ENCODE measurements at regions not wholly inside any gene's neighbourhood (a gene's known extent, or its start where the extent isn't known, plus 50 kb on each side); places are given as distances from the start of the nearest gene placed in this dataset.

DNA sequence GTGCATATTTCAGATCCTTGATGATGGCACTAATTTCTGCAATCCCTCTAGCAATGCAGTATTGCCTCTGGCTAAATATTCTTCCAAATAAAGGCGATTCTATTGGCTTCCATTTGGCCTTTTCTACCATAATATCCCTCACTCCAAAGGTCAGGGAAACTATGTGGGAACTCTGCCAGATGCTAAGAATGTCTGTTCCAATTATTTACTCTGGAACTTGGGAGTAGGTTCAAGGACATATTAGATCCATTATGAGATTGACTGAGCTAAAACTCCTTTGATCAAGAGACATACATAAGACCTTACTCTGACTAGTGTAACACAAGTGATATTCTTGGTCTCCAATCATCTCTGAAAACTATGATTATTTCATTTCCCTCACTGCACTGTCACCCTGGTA lies 674.5 kb upstream of the NECTIN3 start:
- Histone ChIP-seq H3K9ac (ENCODE audit: insufficient read length) (no peak overlapping the region), H3K9me3 (ENCODE audit: low read depth, low read length) (no peaks in the 10 kb centered on the region), H3K4me3 (no peak overlapping the region), H3K36me3 (ENCODE audit: insufficient read depth, low read length) (no peaks in the 10 kb centered on the region), H3K27ac (no peak overlapping the region)
- DNase-seq (ENCODE audit: low read depth, low spot score): no peak
- no peak for TF ChIP-seq EZH2 (IDR thresholded peaks at IDR 0.05)
- no peak for TF ChIP-seq POLR2AphosphoS5 (IDR thresholded peaks at IDR 0.05; ENCODE audit: borderline replicate concordance, low read depth, low read length)
- TF ChIP-seq FOXP2 (optimal IDR thresholded peaks at IDR 0.05; ENCODE audit: control extremely low read depth, extremely low read length, insufficient read depth): no peak

DNA sequence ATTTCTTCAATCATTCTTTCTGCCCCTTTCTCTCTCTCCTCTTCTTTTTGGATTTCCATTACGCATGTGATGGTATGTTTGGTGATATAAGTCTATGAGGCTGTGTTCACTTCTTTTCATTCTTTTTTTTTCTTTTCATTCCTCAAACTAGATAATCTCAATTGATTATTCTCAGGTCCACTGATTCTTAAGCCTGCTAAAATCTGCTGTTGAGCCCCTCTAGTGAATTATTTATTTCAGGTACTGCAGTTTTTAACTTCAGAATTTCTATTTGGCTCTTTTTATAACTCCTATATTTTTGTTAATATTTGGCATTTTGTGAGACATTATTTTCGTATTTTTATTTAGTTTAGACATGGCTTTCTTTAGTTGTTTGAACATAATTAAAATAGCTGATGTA lies 671.3 kb upstream of the NECTIN3 start:
- no peak for DNase-seq (ENCODE audit: low read depth, low spot score)
- Histone ChIP-seq H3K27ac (no peak overlapping the region), H3K9me3 (ENCODE audit: low read depth, low read length) (no peaks in the 10 kb centered on the region)

DNA sequence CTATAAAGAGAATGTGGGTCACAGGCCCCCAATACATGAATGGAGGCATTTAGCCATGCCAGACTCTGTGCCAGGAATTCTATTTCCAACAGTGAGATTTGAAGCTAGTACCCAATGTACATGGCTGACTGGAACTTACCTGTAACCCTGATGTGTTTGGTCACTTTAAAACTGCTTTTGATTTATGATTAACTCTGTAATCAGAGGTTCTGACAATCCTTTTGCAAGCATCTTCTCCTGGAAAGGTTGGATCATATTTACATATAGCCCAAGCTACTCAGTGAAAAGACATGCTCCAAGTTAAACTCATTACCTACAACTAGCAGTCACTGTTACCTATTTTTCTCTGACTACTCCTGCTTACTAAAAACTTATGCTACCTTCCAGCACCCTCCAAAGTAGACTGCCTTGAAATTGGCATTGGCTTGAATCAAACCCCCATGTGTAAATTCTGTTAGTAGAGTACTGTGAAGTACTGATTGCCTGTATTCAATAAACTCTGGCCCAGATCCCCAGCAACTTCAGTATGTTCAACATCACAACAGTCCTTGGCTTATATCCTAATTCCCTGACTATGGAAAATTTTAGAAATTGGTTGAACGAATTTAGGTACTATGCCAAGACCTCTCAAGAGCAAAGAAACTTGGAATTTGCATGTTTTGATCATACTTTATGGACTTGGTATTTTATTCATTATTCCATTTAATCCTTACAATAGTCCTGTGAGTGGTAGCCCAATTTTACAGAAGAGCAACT lies 665.6 kb upstream of the NECTIN3 start:
- TF ChIP-seq FOXP2 (optimal IDR thresholded peaks at IDR 0.05; ENCODE audit: control extremely low read depth, extremely low read length, insufficient read depth) (no peak), EZH2 (IDR thresholded peaks at IDR 0.05) (no peak), POLR2AphosphoS5 (IDR thresholded peaks at IDR 0.05; ENCODE audit: borderline replicate concordance, low read depth, low read length) (no peak)

More for the DNA sequence above, 671.3 kb upstream of the NECTIN3 start:
- Histone ChIP-seq H3K36me3 (ENCODE audit: insufficient read depth, low read length) (no peaks in the 10 kb centered on the region), H3K4me3 (no peak overlapping the region), H3K9ac (ENCODE audit: insufficient read length) (no peak overlapping the region)
- TF ChIP-seq EZH2 (IDR thresholded peaks at IDR 0.05) (no peak), POLR2AphosphoS5 (IDR thresholded peaks at IDR 0.05; ENCODE audit: borderline replicate concordance, low read depth, low read length) (no peak), FOXP2 (optimal IDR thresholded peaks at IDR 0.05; ENCODE audit: control extremely low read depth, extremely low read length, insufficient read depth) (no peak)

DNA sequence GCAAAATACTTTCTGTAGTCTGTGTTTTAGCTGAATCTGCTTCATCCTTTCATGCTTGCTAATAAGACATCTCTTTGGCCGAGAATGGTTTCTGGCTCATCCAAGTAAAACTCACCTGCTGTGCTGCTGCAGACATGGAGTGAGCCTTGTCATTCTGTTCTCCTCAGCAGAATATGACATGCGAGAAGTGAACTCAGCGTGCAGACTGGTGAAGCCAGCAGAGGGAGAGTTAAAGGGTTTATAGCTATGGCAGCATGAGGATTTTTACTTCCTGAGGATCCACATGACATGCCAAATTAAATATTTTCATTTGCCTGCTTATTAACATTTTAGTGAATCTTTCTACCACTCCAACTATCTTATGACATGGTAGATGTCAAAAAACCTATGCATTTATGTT lies 658.4 kb upstream of the NECTIN3 start:
- Histone ChIP-seq H3K9me3 (ENCODE audit: low read depth, low read length) (no peaks in the 10 kb centered on the region), H3K4me3 (no peak overlapping the region), H3K9ac (ENCODE audit: insufficient read length) (no peak overlapping the region), H3K27ac (no peak overlapping the region), H3K36me3 (ENCODE audit: insufficient read depth, low read length) (no peaks in the 10 kb centered on the region)
- no peak for DNase-seq (ENCODE audit: low read depth, low spot score)
- TF ChIP-seq POLR2AphosphoS5 (IDR thresholded peaks at IDR 0.05; ENCODE audit: borderline replicate concordance, low read depth, low read length) (no peak), FOXP2 (optimal IDR thresholded peaks at IDR 0.05; ENCODE audit: control extremely low read depth, extremely low read length, insufficient read depth) (no peak), EZH2 (IDR thresholded peaks at IDR 0.05) (no peak)

More for the DNA sequence above, 665.6 kb upstream of the NECTIN3 start:
- Histone ChIP-seq H3K9ac (ENCODE audit: insufficient read length) (no peak overlapping the region), H3K27ac (no peak overlapping the region), H3K4me3 (no peak overlapping the region), H3K36me3 (ENCODE audit: insufficient read depth, low read length) (no peaks in the 10 kb centered on the region), H3K9me3 (ENCODE audit: low read depth, low read length) (no peaks in the 10 kb centered on the region)
- DNase-seq (ENCODE audit: low read depth, low spot score): no peak

DNA sequence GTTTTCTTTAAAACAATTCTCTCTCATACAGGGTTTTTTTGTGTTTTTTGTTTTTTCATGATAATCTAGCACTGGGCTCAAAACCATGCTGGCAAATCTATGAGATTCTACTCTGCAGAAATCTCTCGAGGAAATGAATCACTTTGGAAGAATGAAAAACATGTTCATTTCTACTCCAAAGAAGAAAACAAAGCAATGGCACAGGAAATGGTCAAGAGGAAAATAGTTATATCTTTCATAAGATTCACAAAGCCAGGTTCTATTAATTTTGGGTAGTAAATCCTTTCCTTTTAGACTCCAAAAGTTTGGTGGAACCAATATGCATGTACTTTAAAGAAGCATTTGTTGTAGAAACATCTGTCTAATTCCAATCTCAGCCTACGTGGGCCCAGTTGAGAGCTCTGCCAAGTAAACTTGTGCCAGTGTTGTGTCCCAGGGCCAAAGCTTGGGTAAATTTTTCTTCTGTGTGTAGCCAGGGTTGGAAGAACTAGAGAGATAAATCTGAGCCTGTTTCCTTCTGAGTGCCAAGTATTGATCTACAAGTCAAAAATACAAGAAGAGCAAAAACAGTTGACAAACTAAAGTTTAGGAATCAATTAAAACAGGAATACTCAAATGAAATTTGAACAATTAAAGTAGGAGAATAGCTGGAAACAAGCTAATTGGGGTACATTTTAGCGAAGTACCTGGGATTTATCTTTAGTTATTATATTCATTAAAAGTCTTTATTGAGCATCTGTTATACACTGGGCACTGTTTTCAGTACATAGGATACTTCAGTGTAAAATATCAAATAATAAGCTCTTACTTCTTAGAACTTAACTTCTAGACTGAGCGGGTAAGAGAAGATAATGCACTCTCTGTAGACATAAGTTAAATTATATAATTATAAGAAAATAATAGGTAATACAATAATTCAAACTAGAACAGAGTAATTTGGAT lies 657.5 kb upstream of the NECTIN3 start:
- TF ChIP-seq POLR2AphosphoS5 (IDR thresholded peaks at IDR 0.05; ENCODE audit: borderline replicate concordance, low read depth, low read length): no peak
- TF ChIP-seq FOXP2 (optimal IDR thresholded peaks at IDR 0.05; ENCODE audit: control extremely low read depth, extremely low read length, insufficient read depth): no peak
- TF ChIP-seq EZH2 (IDR thresholded peaks at IDR 0.05): no peak
- Histone ChIP-seq H3K4me3 (no peak overlapping the region), H3K27ac (no peak overlapping the region), H3K9me3 (ENCODE audit: low read depth, low read length) (no peaks in the 10 kb centered on the region), H3K9ac (ENCODE audit: insufficient read length) (no peak overlapping the region), H3K36me3 (ENCODE audit: insufficient read depth, low read length) (no peaks in the 10 kb centered on the region)
- no peak for DNase-seq (ENCODE audit: low read depth, low spot score)

DNA sequence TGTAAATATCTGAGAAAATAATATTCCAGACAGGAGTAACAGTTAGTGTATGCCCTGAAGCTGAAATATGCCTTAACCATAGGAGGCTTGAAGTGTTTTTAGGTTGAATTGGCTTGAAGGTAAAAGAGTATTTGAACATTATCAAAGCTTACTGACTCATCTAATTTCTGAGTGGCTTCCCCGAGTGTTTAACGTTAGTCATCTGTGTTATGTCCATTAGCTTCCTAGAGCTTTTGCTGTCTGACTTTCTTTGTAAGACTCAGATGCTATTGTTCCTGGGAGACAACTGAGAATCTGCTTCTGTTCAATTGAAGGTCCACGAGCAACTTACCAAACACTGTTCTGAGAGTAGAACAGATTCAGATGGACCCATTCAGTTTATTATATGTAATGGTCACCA lies 656.8 kb upstream of the NECTIN3 start:
- H3K36me3 ChIP-seq (ENCODE audit: insufficient read depth, low read length): no peaks in the 10 kb centered on the region
- TF ChIP-seq FOXP2 (optimal IDR thresholded peaks at IDR 0.05; ENCODE audit: control extremely low read depth, extremely low read length, insufficient read depth) (no peak), POLR2AphosphoS5 (IDR thresholded peaks at IDR 0.05; ENCODE audit: borderline replicate concordance, low read depth, low read length) (no peak), EZH2 (IDR thresholded peaks at IDR 0.05) (no peak)
- no peak overlapping the region for H3K27ac ChIP-seq
- H3K9ac ChIP-seq (ENCODE audit: insufficient read length): no peak overlapping the region
- H3K9me3 ChIP-seq (ENCODE audit: low read depth, low read length): no peaks in the 10 kb centered on the region
- no peak for DNase-seq (ENCODE audit: low read depth, low spot score)
- no peak overlapping the region for H3K4me3 ChIP-seq

DNA sequence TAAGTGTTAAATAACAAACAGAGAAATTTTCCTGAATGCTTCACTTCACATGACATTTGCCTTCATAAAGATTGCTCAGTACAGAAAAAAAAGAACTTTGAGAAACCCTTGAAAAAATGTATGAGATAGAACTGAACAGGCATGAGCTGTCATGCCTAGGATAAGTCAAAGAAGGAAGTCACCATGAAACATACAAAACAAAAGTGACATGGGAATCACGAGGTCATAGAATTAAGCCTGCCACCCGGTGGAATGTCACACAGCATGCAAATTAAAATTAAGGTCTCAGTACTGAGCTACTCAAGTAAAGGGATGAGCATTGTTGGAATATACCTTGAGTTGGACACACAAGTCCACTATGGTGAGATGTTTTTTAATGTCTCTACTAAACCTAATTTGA lies 652.5 kb upstream of the NECTIN3 start:
- Histone ChIP-seq H3K36me3 (ENCODE audit: insufficient read depth, low read length) (no peaks in the 10 kb centered on the region), H3K4me3 (no peak overlapping the region), H3K27ac (peak overlapping the region; percentile 89), H3K9me3 (ENCODE audit: low read depth, low read length) (no peaks in the 10 kb centered on the region), H3K9ac (ENCODE audit: insufficient read length) (no peak overlapping the region)
- DNase-seq (ENCODE audit: low read depth, low spot score): no peak
- TF ChIP-seq EZH2 (IDR thresholded peaks at IDR 0.05): no peak
- no peak for TF ChIP-seq POLR2AphosphoS5 (IDR thresholded peaks at IDR 0.05; ENCODE audit: borderline replicate concordance, low read depth, low read length)
- no peak for TF ChIP-seq FOXP2 (optimal IDR thresholded peaks at IDR 0.05; ENCODE audit: control extremely low read depth, extremely low read length, insufficient read depth)

DNA sequence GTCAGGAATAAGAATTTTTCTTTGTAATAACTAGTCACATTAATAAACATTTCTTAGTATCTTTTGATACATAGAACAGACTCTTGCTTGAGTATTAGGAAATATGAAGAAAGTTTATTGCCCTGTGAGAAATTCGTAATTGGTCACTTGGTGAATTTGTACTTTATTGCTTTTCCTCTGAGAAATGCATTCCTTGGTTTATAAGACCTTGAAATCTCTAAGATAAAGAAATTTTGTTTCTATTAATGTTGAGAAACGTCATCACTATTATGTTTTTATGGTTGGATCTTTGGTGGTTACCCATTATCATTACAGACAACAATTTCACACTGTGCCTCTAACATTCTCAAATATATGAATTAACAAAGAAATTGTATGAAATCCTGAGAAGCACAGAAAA lies 652.0 kb upstream of the NECTIN3 start:
- H3K36me3 ChIP-seq (ENCODE audit: insufficient read depth, low read length): no peaks in the 10 kb centered on the region
- no peak for DNase-seq (ENCODE audit: low read depth, low spot score)

More for the DNA sequence above, 652.0 kb upstream of the NECTIN3 start:
- peak overlapping the region; percentile 89 for H3K27ac ChIP-seq
- H3K9me3 ChIP-seq (ENCODE audit: low read depth, low read length): no peaks in the 10 kb centered on the region
- peak overlapping the region; percentile 40 for H3K9ac ChIP-seq (ENCODE audit: insufficient read length)
- TF ChIP-seq POLR2AphosphoS5 (IDR thresholded peaks at IDR 0.05; ENCODE audit: borderline replicate concordance, low read depth, low read length): no peak
- no peak for TF ChIP-seq EZH2 (IDR thresholded peaks at IDR 0.05)
- TF ChIP-seq FOXP2 (optimal IDR thresholded peaks at IDR 0.05; ENCODE audit: control extremely low read depth, extremely low read length, insufficient read depth): no peak
- H3K4me3 ChIP-seq: peak overlapping the region; percentile 52

All from SK-N-MC (cell line).